ENCODE measurements at regions not wholly inside any gene's neighbourhood (a gene's known extent, or its start where the extent isn't known, plus 50 kb on each side); places are given as distances from the start of the nearest gene placed in this dataset.

- TF ChIP-seq CTCF (conservative IDR thresholded peaks at IDR 0.05; ENCODE audit: low read depth, low read length), result no peak
- TF ChIP-seq EZH2 (IDR thresholded peaks at IDR 0.05; ENCODE audit: low read length, unreplicated experiment), result no peak
Measured at GRCh38 chr20:50376179-50376887, 133.8 kb upstream of the PTPN1 start.
